Pons (tissue), 1 donor: ENCODE measurements at regions not wholly inside any gene's neighbourhood (a gene's known extent, or its start where the extent isn't known, plus 50 kb on each side); places are given as distances from the start of the nearest gene placed in this dataset.
"Not testable (repeated sequence)": the region's sequence is repeated elsewhere in the genome, so short reads cannot be mapped to it uniquely, and the experiment has no call there.

Experiments
- DNase-seq: peaks from one replicate; pipeline ENCODE4 v3.0.0-alpha.2; 2016; ENCODE audit warnings: low spot score

DNA sequence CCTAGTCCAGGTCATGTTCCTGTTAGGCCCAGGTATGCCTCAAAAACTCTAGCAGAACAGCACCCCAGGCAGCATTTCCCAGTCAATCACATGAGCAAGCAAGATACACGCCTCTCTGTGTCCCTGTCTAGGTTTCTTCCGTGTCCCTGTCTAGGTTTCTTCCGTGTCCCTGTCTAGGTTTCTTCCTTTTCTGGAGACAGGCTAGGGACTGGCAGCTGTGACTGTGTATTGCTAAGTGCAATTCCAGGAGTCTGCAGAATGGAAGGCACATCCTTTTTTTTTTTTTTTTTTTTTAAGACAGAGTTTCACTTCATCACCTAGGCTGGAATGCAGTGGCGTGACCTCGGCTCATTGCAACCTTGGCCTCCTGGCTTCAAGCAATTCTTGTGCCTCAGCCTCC lies 77.6 kb downstream of the SETD4 start:
- DNase-seq, result no peak

DNA sequence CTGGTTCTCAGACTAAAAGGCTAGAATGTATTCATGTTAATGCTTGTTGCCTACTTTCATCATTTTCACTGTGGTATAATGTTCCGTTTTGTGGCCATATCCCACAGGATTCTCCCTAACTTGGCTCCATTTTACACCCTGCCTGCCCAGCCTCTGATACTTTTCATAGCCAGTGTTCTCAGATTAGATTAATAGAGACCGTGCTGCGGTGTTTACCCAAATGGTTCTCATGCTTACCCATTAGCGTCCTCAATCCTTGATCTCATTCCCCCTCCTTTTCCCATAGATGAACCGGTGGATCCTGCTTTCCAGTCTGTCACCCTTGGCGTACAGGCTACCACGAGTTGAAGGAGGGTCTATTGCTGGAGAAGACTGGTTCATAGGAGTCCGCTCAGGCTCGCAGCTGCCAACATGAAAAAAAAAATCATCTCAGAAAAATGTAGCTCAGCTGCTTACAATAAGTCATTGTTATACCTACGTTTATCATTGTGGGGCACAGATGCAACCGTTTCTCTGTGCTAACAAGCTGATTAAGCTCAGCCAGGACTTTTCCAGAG lies 78.7 kb downstream of the SETD4 start:
- no peak for DNase-seq

DNA sequence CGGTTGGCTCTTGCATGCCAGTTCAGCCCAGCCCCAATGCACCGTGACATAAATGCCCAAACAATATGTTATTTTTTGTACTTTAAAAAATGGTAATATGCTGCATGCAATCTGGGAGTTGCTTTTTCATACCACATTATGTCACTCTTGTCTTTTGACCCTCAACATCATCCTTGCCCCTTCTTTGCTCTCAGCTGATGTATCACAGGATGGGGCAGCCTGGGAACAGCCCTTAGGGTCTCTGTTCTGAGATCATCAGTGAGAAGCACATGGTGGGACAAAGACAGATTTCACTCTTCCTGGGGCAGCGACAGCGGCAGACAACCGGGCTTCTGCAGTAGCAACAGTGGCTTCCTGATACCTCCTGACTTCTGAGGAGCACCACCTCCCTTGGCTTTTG lies 79.5 kb downstream of the SETD4 start:
- no peak for DNase-seq

DNA sequence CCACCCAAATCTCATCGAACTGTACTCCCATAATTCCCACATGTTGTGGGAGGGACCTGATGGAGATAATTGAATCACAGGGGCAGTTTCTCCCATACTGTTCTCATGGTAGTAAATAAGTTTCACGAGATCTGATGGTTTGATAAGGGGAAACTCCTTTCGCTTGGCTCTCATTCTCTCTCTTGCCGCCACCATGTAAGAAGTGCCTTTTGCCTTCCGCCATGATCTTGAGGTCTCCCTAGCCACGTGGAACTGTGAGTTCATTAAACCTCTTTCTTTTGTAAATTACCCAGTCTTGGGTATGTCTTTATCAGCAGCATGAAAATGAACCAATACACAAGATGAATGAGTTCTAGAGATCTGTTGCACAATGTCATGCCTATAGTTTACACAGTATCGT lies 82.5 kb downstream of the SETD4 start:
- not testable (repeated sequence) for DNase-seq

DNA sequence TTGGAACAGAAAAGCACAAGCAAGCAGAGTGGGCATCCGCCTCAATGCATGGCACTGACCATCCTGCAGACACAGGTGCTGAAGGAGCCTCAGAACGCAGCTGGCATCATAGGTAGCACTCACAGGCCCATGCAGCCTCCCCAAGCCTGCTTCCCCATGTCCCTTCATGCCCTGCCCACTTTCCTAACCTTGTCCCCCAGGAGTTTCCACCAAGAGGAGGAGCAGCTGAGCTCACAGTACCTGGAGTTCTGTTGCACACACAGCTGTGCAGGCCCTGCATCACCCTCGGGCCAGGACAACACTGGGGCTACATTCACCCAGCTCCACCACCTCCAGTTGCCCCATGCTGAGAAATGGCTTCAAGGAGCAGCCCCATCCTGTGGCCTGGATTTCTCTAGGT lies 83.4 kb downstream of the SETD4 start:
- DNase-seq, result no peak

DNA sequence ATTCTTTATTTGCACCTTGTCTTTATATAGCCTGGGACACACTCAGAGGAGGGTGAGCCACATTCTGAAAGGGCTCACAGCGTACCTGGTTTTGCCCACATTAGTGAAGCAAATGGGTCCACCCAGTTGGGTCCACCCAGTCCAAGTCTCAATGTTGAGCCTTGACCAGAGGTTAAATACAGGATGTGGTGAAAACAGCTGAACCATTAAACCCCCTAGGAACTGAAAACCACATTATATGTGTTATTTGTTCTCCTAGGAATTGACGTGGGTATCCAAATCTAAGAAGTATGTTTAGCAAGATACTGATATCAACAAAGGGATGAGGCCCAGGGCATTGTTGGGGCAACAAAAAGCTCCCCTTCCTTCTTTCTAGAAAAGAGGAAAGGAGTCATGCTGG lies 83.8 kb downstream of the SETD4 start:
- DNase-seq, result no peak

DNA sequence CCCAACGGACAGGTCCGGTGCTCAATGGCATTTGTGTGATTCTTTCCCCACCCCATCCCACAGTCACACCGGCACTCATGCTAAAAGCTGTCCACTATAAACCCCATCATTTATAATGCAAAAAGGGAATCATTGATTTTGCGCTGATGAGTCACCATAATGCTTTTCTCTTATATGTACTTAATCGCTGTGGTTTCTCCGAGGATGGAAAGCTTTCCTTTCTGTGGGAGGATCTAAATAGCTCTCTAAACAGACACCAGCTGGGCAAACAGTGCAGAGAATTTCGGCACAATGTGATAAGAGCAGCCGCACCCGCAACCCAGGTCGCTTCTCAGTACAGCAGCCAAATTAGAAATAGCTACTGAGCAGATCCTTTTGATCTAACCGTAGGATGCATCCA lies 85.6 kb downstream of the SETD4 start:
- no peak for DNase-seq

DNA sequence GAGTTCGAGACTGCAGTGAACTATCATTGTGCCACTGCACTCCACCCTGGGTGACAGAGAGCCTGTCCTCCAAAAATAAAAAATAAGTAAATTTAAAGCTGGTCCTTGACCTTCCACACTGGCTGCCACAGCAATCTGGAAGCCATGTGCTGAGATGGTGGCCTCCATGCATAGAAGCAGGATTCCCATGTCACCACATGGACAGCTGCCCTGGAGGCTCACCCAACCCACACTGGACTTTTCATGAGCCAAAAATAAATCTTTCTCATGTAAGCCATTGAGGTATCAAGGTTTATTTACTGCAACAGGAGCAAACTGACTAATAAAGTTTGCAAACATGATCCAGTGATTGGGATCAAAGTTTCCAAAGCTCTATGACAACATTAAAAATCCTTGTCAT lies 88.5 kb downstream of the SETD4 start:
- DNase-seq, result no peak

DNA sequence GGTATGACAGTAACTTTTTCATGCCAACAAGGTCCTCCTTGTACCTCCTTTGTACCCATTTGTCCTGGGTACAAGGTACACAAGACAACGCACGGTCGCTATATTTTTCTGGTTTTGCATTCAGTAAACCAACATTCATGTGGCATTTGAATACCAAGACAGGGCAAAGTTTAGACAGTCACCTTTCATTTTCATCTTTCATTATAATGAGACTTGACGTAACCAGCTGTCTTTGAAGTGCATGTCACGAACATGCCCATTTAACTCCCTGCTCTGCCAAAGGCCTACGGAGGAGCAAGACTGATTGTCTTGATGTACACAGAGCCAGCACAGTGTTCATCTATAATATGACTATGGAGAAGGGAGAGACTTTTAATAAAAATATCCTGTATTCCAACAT lies 91.0 kb downstream of the SETD4 start:
- DNase-seq, result no peak

DNA sequence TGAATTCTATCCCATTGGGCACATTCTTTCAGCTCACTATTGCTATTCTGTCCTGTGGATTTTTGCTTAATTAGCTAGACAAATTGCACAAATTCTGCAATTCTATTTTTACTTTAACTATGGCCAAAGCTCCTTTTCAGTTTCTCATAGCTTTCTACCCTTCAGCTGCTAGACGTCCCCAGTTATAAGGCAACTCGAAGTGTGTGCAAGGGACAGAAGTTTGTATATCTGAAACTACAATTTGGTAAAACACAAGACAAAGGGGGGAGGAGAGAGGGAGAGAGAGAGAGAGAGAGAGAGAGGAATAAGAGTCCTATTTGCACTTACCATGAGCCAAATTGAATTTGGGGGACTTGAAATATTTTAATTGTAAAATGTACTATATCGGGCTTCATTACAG lies 91.8 kb downstream of the SETD4 start:
- DNase-seq, result no peak

DNA sequence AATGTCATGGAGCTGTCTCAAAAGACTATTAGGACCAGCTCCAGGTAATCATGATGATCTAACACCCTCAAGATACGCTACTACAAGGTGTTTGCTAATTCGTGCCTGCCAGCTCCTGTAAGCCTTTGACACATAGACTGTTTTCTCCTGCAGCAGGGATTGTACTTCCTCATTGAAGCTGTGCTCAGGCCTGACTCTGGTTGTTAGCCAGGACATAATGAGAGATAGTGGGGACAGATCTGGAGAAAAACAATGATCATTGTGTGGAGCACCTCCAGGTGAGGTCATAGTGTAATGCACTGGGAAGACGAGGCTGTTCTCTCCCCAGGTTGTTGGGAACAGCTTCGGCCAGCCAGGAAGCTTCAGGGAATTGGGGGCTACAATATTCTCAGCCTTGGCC lies 94.6 kb downstream of the SETD4 start:
- no peak for DNase-seq

DNA sequence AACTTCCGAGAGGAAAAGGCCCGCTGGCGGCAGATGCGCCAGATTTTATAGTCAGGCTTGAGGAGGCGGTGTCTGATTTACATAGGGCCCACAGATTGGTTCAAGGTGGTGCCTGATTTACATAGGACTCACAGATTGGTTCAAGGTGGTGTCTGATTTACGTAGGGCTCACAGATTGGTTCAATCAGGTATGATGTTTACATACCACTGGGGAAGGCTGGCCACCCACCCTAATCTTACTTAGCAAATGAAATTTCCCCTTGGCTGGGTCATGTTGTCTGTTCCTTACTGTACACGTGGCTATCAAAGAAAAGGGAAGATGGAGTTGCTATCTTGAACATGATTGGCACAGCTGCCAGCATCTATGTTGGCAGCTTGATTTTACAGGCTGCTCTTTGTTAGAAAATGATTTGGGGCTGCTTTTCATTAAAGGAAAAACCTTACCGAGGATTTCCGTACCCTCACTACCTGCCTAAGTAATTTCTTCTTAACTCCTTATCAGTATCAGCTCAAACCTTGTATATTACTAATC lies 96.3 kb downstream of the SETD4 start:
- no peak for DNase-seq

DNA sequence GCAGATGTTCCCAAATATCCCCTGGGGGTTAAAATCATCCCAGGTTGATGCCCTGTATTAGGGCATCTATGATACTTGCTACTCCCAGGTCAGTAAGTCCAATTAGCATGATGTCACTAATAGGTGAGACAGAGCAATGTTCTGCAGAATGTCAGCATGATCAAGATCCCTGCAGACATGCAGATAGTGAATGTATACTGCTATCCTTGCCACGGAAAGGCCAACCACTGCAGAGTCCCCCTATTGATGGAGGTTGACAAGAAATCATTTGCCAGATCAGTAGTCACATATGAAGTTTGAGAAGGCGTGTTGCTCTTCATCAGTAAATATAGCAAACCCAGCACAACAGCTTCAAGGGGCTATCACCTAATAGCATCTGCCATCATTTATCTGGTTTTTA lies 97.4 kb downstream of the SETD4 start:
- DNase-seq, result no peak

DNA sequence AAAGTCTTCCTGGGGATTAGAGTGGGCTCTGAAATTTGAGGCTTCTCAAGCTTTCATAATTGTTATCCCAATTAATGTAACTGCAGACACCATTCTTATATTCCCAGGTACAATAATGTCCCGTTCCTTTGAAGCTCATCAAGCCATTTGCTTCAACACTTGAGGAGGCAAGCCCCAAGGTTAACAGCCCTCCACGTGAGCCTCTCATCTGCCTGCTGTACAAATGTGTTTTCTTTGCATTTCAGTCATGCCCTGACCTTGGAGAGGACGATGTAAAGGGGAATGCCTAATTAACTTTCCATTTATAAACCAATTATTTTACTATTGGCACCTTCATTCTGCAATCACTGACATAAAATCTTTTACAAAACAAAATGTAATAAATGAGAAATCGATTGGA lies 106.3 kb downstream of the SETD4 start:
- no peak for DNase-seq

DNA sequence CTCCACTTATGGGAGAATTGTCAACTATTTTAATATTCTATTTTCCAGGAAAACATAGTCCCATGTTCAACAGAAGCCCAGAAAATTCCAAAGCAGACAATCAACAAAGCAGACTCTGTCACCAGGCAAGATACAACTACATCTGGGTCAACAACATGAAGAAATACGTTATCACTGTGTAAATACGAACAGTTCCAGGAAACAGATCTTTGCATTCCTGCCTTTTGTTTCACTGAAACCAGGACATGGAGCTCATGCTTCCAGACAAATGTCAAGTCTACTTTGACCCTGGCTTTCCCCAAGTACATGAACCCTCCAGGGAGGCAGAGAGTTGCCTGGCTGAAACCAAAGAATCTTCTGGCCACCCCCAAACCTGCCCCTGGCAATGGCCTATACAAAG lies 106.7 kb downstream of the SETD4 start:
- no peak for DNase-seq

DNA sequence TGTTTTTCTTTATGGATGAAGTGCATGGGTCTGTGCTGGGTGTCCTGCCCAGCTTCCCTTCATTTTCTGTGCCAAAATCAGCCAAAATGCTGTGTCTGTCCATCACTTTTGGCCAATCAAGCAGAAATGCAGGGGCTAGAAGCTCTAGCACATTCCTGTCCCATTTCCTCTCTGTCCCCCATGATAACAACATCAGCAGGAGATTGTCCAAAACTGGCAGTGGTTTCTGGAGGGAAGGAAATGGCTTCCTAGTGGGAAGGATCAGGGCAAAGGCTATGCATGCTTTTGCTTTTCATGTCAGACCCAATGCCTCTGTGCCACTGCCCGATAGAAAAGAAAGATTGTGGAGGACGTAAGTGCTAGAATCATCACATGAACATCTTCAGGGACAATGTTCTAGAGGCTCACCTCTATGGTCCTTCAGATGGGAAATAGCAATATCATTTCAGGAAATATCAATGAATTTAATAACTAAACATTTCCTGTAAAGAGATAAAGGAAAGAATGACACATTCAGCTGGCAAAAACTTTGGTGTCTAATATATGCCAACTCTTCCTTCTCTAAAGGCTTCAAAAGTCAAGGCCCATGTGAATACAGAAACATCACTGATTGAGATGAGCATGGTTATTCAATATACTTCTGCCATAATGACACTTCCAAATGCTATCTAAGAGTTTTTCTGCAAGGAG lies 107.5 kb downstream of the SETD4 start:
- DNase-seq, result no peak

DNA sequence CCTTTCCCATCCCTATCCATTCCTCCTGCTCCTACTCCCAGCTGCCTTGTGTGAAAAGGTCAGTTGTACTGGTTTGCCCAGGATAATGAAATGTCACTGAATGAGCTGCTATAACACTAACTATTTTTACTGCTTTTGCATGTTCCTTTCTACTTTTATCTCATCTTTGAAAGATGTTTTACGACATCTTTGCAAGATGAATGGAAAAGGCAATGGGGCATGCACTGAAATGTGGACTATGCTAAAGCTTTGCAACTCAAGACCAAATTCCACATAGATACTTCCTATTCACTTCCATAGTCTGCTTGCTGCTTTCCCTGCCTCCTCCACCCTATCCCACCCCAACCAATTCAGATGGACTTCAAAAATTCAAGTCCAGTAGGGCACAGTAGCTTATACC lies 111.3 kb downstream of the SETD4 start:
- no peak for DNase-seq

DNA sequence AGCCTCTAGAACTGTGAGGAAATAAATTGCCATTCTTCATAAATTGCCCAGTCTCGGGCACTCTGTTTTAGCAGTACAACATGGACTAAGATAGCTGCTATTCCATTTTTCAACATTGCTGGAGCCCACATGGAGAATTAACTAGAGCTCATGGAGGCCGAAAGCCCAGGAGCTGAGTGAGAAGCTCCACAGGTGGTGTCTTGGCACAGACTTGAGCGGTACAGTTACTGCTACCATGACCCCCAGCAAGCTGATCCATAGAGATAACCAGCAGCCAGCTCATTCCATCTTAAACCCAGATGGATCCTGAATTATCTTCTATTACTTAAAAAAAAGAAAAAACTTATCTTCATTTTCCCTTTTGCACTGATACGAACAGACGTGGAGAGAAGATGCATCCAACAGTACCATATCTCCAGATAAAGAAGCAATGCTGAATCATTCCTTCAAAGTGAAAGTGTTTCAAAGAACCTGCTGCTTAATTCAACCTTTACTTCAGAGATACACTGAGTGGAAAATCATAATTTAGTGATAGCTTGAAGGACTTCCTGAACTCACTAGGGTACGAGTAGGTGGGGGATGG lies 115.1 kb downstream of the SETD4 start:
- no peak for DNase-seq

DNA sequence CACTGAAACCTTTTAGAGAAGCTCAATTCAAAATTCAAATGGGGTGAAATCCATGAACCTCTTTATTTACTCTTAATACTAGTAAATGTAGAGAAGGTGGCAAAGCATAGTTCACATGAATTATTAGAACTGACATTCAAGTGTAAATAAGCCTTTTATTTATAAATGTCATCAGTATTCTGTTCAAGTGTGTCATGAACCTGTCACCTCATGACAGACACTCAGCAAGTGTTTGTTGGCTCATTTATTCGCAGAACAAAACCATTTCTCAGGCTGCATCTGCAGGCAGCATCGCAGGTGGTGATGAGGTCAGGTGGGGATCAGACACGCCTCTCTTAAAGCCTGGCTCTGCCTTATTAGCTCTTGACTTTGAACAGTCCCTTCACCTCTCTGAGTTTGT lies 116.6 kb downstream of the SETD4 start:
- no peak for DNase-seq

DNA sequence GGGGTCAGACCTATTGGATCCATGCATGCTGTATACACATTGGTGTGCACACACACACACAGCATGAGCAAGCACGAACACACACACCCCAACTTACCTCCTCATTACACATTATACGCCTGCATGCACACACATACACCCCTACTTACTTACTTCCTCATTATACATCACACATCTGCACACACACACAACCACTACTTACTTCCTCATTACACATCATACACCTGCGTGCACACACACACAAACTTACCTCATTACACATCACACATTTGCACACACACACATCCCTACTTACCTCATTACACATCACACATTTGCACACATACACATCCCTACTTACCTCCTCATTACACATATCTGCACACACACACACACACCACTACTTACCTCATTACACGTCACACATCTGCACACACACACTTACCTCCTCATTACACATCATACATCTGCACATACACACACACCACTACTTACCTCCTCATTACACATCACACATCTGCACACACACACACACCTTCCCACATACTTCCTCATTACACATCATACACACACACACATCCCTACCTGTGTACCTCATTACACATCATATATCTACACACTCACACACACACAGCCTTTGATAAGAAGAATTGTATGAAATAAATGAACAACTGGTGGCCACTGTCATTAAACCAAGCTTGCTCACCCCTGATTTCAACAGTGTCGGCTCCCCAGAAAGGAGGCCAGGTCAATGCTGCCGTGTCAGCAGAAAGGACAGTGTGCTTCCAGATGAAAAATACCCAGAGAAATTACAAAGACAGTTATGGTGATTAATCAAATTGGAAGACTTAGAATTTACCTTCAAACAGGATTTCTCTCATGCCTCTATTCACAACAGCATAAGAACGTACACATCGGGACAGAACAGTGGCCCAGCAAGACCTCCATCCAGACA lies 117.8 kb downstream of the SETD4 start:
- no peak for DNase-seq

DNA sequence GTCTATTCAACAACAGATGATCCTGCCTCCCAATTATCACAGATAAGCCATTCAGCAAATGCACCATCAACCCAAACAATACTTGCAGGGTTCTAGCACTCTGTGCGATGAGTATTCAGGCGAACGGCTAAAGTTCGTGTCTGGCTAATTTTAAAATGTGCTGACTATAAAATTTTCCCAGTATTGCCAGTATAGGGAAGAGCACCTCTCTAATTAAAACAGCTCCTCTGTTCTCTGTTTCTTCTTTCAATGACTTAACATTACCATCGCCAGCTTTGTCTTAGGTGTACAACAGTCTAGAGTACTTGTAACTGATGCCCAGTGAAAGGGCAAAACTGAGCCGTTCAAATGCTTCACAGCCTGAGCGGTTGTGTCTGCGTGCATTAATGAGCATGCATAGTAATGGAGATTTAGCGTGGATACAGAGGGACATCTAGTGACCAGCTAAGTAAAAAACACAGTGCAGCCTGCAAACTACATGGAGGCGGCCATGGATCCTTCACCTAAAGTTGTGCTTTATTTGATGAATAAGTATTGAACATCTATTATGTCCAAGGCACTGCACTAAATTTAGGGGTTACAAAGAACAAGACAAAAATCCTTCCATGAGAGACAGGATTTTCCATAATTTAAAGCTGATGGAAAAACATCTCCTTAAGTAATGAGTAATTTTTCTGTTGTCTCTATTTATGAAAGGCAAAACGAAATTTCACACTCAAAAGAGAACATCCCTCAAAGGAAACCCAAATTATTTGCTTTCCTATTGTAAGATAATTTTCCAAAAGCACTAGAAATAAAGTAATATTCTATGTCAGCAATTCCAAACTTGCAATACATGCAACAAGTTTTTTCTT lies 120.0 kb downstream of the SETD4 start:
- peak; percentile 87 for DNase-seq

DNA sequence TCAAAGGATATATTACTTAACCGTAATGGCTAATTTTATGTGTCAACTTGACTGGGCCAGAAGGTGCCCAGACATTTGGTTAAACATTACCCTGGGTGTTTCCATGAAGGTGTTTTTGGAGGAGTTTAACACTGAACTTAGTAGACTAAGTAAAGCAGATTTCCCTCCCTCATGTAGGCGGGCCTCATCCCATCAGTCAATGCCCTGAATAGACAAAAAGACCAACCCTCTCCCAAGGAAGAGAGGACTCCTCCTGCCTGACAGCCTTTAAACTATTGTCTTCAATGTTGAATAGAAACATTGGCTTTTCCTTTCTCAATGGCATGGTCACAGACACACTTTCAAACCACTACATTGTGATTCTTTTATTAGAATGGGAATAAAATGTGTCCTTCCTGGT lies 121.9 kb downstream of the SETD4 start:
- DNase-seq, result no peak
